Endothelial cell of umbilical vein (primary cell): ENCODE measurements at regions not wholly inside any gene's neighbourhood (a gene's known extent, or its start where the extent isn't known, plus 50 kb on each side); places are given as distances from the start of the nearest gene placed in this dataset.

Source experiments
- BruUV-seq: library from RNA; stranded (reverse); fragments of 400-500 nt; replicated peaks from 2 replicates; lab custom pipeline; 2021; lab: Mats Ljungman, UMichigan
- CTCF ChIA-PET: fragments of 300-600, 350-600 bp; sonication (Branson Sonifier 250); formaldehyde crosslinking; loops from one replicate; lab custom pipeline; 2021; ENCODE audit warnings: antibody characterized with exemption, inconsistent platforms; lab: Charles Lee
- POLR2A ChIA-PET: fragments of 300-600, 350-600 bp; sonication (Branson Sonifier 250); formaldehyde crosslinking; loops from one replicate; lab custom pipeline; 2021; ENCODE audit warnings: antibody characterized with exemption, inconsistent platforms; lab: Charles Lee
- DNase-seq: peaks from one replicate; pipeline ENCODE4 v3.0.0-alpha.2; 2011; ENCODE audit warnings: low read depth, low spot score
- FAIRE-seq: peaks from 2 replicates; lab custom pipeline; 2011; peaks lifted over from hg19 to GRCh38; lab: Jason Lieb, UNC
- H2AFZ ChIP-seq: 2 replicates; pipeline ENCODE4 v1.6.0; 2012; ENCODE audit warnings: low read depth, low read length, control low read depth, inconsistent platforms
- H3K27ac ChIP-seq: 2 replicates; pipeline ENCODE4 v1.5.1; 2011; ENCODE audit warnings: low read depth, mild to moderate bottlenecking, control low read depth, low read length, moderate library complexity; ENCODE audit not compliant: insufficient read depth
- H3K27me3 ChIP-seq, 2 experiments: 2 replicates each; pipeline versions ENCODE4 v1.6.0 to v1.6.1; 2011; ENCODE audit warnings: low read length in 2 of 2, mixed read lengths in 1 of 2; ENCODE audit not compliant: control insufficient read depth in 2 of 2, insufficient read depth in 2 of 2
- H3K36me3 ChIP-seq, 2 experiments: 2 replicates in 1 of 2; 3 replicates in 1 of 2; pipeline ENCODE4 v1.5.1; 2011; ENCODE audit warnings: low read length in 2 of 2, mild to moderate bottlenecking in 1 of 2, moderate library complexity in 1 of 2; ENCODE audit not compliant: control insufficient read depth in 2 of 2, insufficient read depth in 2 of 2; ENCODE audit errors: extremely low read depth in 1 of 2
- H3K4me1 ChIP-seq: 3 replicates; pipeline ENCODE4 v1.5.1; 2011; ENCODE audit warnings: mild to moderate bottlenecking, low read length; ENCODE audit not compliant: control insufficient read depth, insufficient read depth; ENCODE audit errors: extremely low read depth
- H3K4me2 ChIP-seq: 2 replicates; pipeline ENCODE4 v1.6.1; 2011; ENCODE audit warnings: low read length, control low read depth, mixed read lengths; ENCODE audit not compliant: insufficient read depth
- H3K4me3 ChIP-seq, 3 experiments: fragments of 200-600 bp in 1 of 3; sonication (generic), shearing (Covaris generic) in 1 of 3; replicated peaks in 1 of 3; 2 replicates each; pipeline ENCODE4 v1.5.1; 2011 to 2016; ENCODE audit warnings: control low read depth in 3 of 3, low read length in 3 of 3, mild to moderate bottlenecking in 2 of 3, inconsistent platforms in 1 of 3, low read depth in 1 of 3, moderate library complexity in 1 of 3; ENCODE audit not compliant: insufficient read depth in 1 of 3
- H3K79me2 ChIP-seq: 2 replicates; pipeline ENCODE4 v1.6.0; 2012; ENCODE audit warnings: low read length, inconsistent platforms; ENCODE audit not compliant: control insufficient read depth, insufficient read depth
- H3K9ac ChIP-seq: replicated peaks from 2 replicates; pipeline ENCODE3; 2011; ENCODE audit warnings: low read length, control low read depth; ENCODE audit not compliant: insufficient read depth; ENCODE audit errors: extremely low read depth
- H3K9me1 ChIP-seq: replicated peaks from 3 replicates; pipeline ENCODE4 v1.6.0; 2011; ENCODE audit warnings: mild to moderate bottlenecking, low read length; ENCODE audit not compliant: control insufficient read depth, insufficient read depth; ENCODE audit errors: extremely low read depth
- H3K9me3 ChIP-seq: replicated peaks from 2 replicates; pipeline ENCODE4 v1.5.1; 2012; ENCODE audit warnings: low read length, inconsistent platforms; ENCODE audit not compliant: control insufficient read depth, insufficient read depth
- H4K20me1 ChIP-seq: replicated peaks from 2 replicates; pipeline ENCODE3; 2011; ENCODE audit warnings: mild to moderate bottlenecking, low read length; ENCODE audit not compliant: control insufficient read depth, insufficient read depth; ENCODE audit errors: extremely low read depth
- CTCF ChIP-seq, 2 donors: IDR thresholded peaks; 1 replicate in 1 of 2; 2 replicates in 1 of 2; pipeline ENCODE4 v1.5.1; 2011; ENCODE audit warnings: low read length in 2 of 2, mild to moderate bottlenecking in 2 of 2, moderate library complexity in 2 of 2, control low read depth in 1 of 2, inconsistent platforms in 1 of 2, low read depth in 1 of 2; ENCODE audit not compliant: insufficient read depth in 1 of 2; ENCODE audit errors: extremely low read depth in 1 of 2
- EZH2 ChIP-seq: IDR thresholded peaks from 2 replicates; pipeline ENCODE4 v1.6.1; 2012; ENCODE audit warnings: borderline replicate concordance, low read depth, mild to moderate bottlenecking, moderate library complexity, low read length, inconsistent platforms; ENCODE audit not compliant: severe bottlenecking
- GATA2 ChIP-seq: IDR thresholded peaks from 2 replicates; pipeline ENCODE4 v1.7.0; 2011; ENCODE audit warnings: low read depth, mild to moderate bottlenecking, moderate library complexity, mixed read lengths, low read length; ENCODE audit not compliant: insufficient read length, insufficient read depth
- JUN ChIP-seq: IDR thresholded peaks from 2 replicates; pipeline ENCODE4 v1.6.1; 2011; ENCODE audit warnings: borderline replicate concordance, low read depth; ENCODE audit not compliant: insufficient read length, insufficient read depth
- MYC ChIP-seq: IDR thresholded peaks from one replicate; pipeline ENCODE4 v1.6.1; 2011; ENCODE audit warnings: mild to moderate bottlenecking, low read depth, low read length
- POLR2AphosphoS5 ChIP-seq: IDR thresholded peaks from 2 replicates; pipeline ENCODE4 v1.6.1; 2012; ENCODE audit warnings: low read depth, mild to moderate bottlenecking, control low read depth, low read length, moderate library complexity; ENCODE audit not compliant: insufficient read depth
- dilution Hi-C: fragments of 300-500 bp; cut with MboI; formaldehyde crosslinking; loops from one replicate; pipeline ENCODE4 v1.15.0; 2019; ENCODE audit warnings: low sequenced_read_pairs; ENCODE audit not compliant: extremely low pct_ligation_motif_present
- intact Hi-C: fragments of 100-400 bp; cut with micrococcal nuclease; formaldehyde crosslinking; loops from one replicate; pipeline ENCODE4 v1.10.0; 2022

GRCh38 chr13:39982745-39983144 lies 327.3 kb downstream of the COG6 start:
- H3K36me3 ChIP-seq, result no peaks in the 10 kb centered on the region
- FAIRE-seq, result no peak
- no peak overlapping the region for H3K27ac ChIP-seq
- ChIA-PET POLR2A (no interaction called here), CTCF (interaction anchor here (1.2 to 1.4 kb wide), 2 partner anchors 10 to 13 kb away, joined by 3 to 6 read pairs; no protein-coding TSS in a partner anchor)
- no peak overlapping the region for H3K9ac ChIP-seq
- no peaks in the 10 kb centered on the region for H3K9me1 ChIP-seq
- no peaks in the 10 kb centered on the region for H3K27me3 ChIP-seq
- H3K4me3 ChIP-seq, result no peak overlapping the region
- DNase-seq, result no peak
- H3K79me2 ChIP-seq, result no peaks in the 10 kb centered on the region
- no peaks in the 10 kb centered on the region for H4K20me1 ChIP-seq
- H3K9me3 ChIP-seq, result no peaks in the 10 kb centered on the region
- H3K4me2 ChIP-seq, result no peak overlapping the region
- BruUV-seq, result no TSS peak
- TF ChIP-seq POLR2AphosphoS5 (no peak), MYC (no peak), JUN (no peak), EZH2 (no peak), GATA2 (no peak), CTCF (IDR thresholded peaks at IDR 0.05; ENCODE audit: extremely low read depth in 1 of 2, insufficient read depth in 1 of 2, low read depth in 1 of 2, low read length in 2 of 2) (no peak)
- no peak overlapping the region for H2AFZ ChIP-seq
- no peaks in the 10 kb centered on the region for H3K4me1 ChIP-seq
- dilution Hi-C loops, result no loop called here
- intact Hi-C loops, result no loop called here

- H4K20me1 ChIP-seq, result no peaks in the 10 kb centered on the region
- intact Hi-C loops, result no loop called here
- no peak overlapping the region for H2AFZ ChIP-seq
- POLR2A ChIA-PET, result no interaction called here
- H3K9ac ChIP-seq, result no peak overlapping the region
- H3K27ac ChIP-seq, result no peak overlapping the region
- FAIRE-seq, result no peak
- no peak for DNase-seq
- H3K9me3 ChIP-seq, result no peaks in the 10 kb centered on the region
- CTCF ChIA-PET, result no interaction called here
- H3K36me3 ChIP-seq, result no peaks in the 10 kb centered on the region
- no peaks in the 10 kb centered on the region for H3K27me3 ChIP-seq
- no peaks in the 10 kb centered on the region for H3K4me1 ChIP-seq
- no peaks in the 10 kb centered on the region for H3K9me1 ChIP-seq
- no TSS peak for BruUV-seq
- no peaks in the 10 kb centered on the region for H3K79me2 ChIP-seq
- TF ChIP-seq JUN (no peak), POLR2AphosphoS5 (no peak), MYC (no peak)
- no peak overlapping the region for H3K4me2 ChIP-seq
- dilution Hi-C loops, result no loop called here
- H3K4me3 ChIP-seq, result no peak overlapping the region
Observed at GRCh38 chr13:39985071-39985470, 329.6 kb downstream of the COG6 start.
